HG03159 (cell line): ENCODE measurements at regions not wholly inside any gene's neighbourhood (a gene's known extent, or its start where the extent isn't known, plus 50 kb on each side); places are given as distances from the start of the nearest gene placed in this dataset.

Experiments used
- ATAC-seq: cut with Tn5 transposase; IDR thresholded peaks from one replicate; pipeline ENCODE4 v1.9.1; 2021; ENCODE audit warnings: mild to moderate bottlenecking, moderate library complexity; ENCODE audit not compliant: unreplicated experiment

- ATAC-seq = no peak
Observed at GRCh38 chr14:58697930-58698642, 60.3 kb downstream of the DACT1 start.

GRCh38 chr14:58699681-58700205 is 62.0 kb downstream of the DACT1 start:
- ATAC-seq = no peak

GRCh38 chr14:58701156-58701555 is 63.4 kb downstream of the DACT1 start:
- ATAC-seq = no peak

- ATAC-seq = no peak
Observed at GRCh38 chr14:58701604-58702003, 63.8 kb downstream of the DACT1 start.

- ATAC-seq = no peak
Observed at GRCh38 chr14:58702441-58703160, 64.8 kb downstream of the DACT1 start.

- no peak for ATAC-seq
Observed at GRCh38 chr14:58703161-58703506, 65.4 kb downstream of the DACT1 start.

- no peak for ATAC-seq
Observed at GRCh38 chr14:58705066-58705465, 67.3 kb downstream of the DACT1 start.

GRCh38 chr14:58707949-58708348 is 70.2 kb downstream of the DACT1 start:
- ATAC-seq = no peak

- no peak for ATAC-seq
Observed at GRCh38 chr14:58709949-58710348, 72.2 kb downstream of the DACT1 start.

- ATAC-seq = no peak
Observed at GRCh38 chr14:58711382-58711781, 73.6 kb downstream of the DACT1 start.

- ATAC-seq = no peak
Observed at GRCh38 chr14:58712357-58712756, 74.6 kb downstream of the DACT1 start.

GRCh38 chr14:58713677-58714076 is 75.9 kb downstream of the DACT1 start:
- no peak for ATAC-seq

GRCh38 chr14:58716706-58717105 is 78.9 kb downstream of the DACT1 start:
- ATAC-seq = no peak

GRCh38 chr14:58717211-58717610 is 79.4 kb downstream of the DACT1 start:
- no peak for ATAC-seq

- no peak for ATAC-seq
Observed at GRCh38 chr14:58717813-58718212, 80.1 kb downstream of the DACT1 start.

GRCh38 chr14:58718226-58719205 is 80.8 kb downstream of the DACT1 start:
- no peak for ATAC-seq

- no peak for ATAC-seq
Observed at GRCh38 chr14:58721723-58722122, 84.0 kb downstream of the DACT1 start.

- ATAC-seq = no peak
Observed at GRCh38 chr14:58722441-58722840, 84.7 kb downstream of the DACT1 start.

GRCh38 chr14:58724206-58724605 is 86.4 kb downstream of the DACT1 start:
- no peak for ATAC-seq

GRCh38 chr14:58724702-58725101 is 86.9 kb downstream of the DACT1 start:
- ATAC-seq = no peak

- ATAC-seq = no peak
Observed at GRCh38 chr14:58725226-58725625, 87.5 kb downstream of the DACT1 start.
